K562 (cell line): ENCODE measurements at regions not wholly inside any gene's neighbourhood (a gene's known extent, or its start where the extent isn't known, plus 50 kb on each side); places are given as distances from the start of the nearest gene placed in this dataset.
A peak's percentile ranks its signal among the peaks of the same experiment; 100 is the strongest.

ENCODE experiments used
- ARID1B ChIP-seq: fragments of 450-650 bp; IDR thresholded peaks from 2 replicates; pipeline ENCODE4 v1.6.1; 2016; ENCODE audit warnings: antibody characterized with exemption, mild to moderate bottlenecking, inconsistent platforms
- BRD4 ChIP-seq: fragments of 200-600 bp; sonication (generic); IDR thresholded peaks from 2 replicates; pipeline ENCODE4 v1.6.1; 2017; ENCODE audit warnings: inconsistent platforms
- CREBBP ChIP-seq: IDR thresholded peaks from one replicate; pipeline ENCODE4 v1.6.1; 2012; ENCODE audit warnings: low read depth, mild to moderate bottlenecking, control low read depth, inconsistent platforms, low read length
- DIDO1 ChIP-seq: fragments of 450-650 bp; IDR thresholded peaks from 2 replicates; pipeline ENCODE4 v1.6.1; 2016; ENCODE audit warnings: low read depth, missing biosample characterization, missing genetic modification characterization
- EHMT2 ChIP-seq: fragments of 450-650 bp; IDR thresholded peaks from 2 replicates; pipeline ENCODE4 v1.6.1; 2018; ENCODE audit warnings: antibody characterized with exemption
- KLF6 ChIP-seq: fragments of 250-450 bp; sonication (Bioruptor Pico); IDR thresholded peaks from 2 replicates; pipeline ENCODE4 v1.4.0; 2020; ENCODE audit warnings: mild to moderate bottlenecking, moderate library complexity, borderline replicate concordance
- MIER1 ChIP-seq: fragments of 450-650 bp; IDR thresholded peaks from 2 replicates; pipeline ENCODE4 v1.6.1; 2016; ENCODE audit warnings: antibody characterized with exemption, mild to moderate bottlenecking, low read depth
- NFATC3 ChIP-seq: fragments of 450-650 bp; IDR thresholded peaks from 2 replicates; pipeline ENCODE4 v1.6.1; 2017; ENCODE audit warnings: mild to moderate bottlenecking
- NFE2L1 ChIP-seq: fragments of 450-650 bp; IDR thresholded peaks from 2 replicates; pipeline ENCODE4 v1.6.1; 2016; ENCODE audit warnings: missing genetic modification characterization, low read depth, mild to moderate bottlenecking, missing compliant biosample characterization, moderate library complexity, borderline replicate concordance
- NR2C2 ChIP-seq, 2 experiments: fragments of 200-800 bp in 1 of 2; sonication (Bioruptor generic) in 1 of 2; sonication (generic) in 1 of 2; formaldehyde crosslinking in 1 of 2; IDR thresholded peaks; 2 replicates each; pipeline versions ENCODE4 v1.6.1 to v1.8.0; 2016 to 2022; ENCODE audit warnings: mild to moderate bottlenecking in 1 of 2, missing compliant biosample characterization in 1 of 2, missing genetic modification characterization in 1 of 2, missing genetic modification reagents in 1 of 2
- PTTG1 ChIP-seq: fragments of 450-650 bp; IDR thresholded peaks from 2 replicates; pipeline ENCODE4 v1.6.1; 2016; ENCODE audit warnings: low read depth, mild to moderate bottlenecking, missing genetic modification characterization, missing compliant biosample characterization
- TAF1 ChIP-seq: IDR thresholded peaks from 2 replicates; pipeline ENCODE4 v1.6.1; 2011; ENCODE audit warnings: mild to moderate bottlenecking, low read length, moderate library complexity; ENCODE audit not compliant: insufficient read depth, control insufficient read depth, severe bottlenecking; ENCODE audit errors: extremely low read depth
- ZNF224 ChIP-seq: sonication (generic); formaldehyde crosslinking; IDR thresholded peaks from 2 replicates; pipeline ENCODE4 v1.8.0; 2022; ENCODE audit warnings: mild to moderate bottlenecking, missing genetic modification reagents
- ZNF76 ChIP-seq: fragments of 250-450 bp; sonication (Bioruptor Pico); IDR thresholded peaks from 2 replicates; pipeline ENCODE4 v1.4.0; 2020; ENCODE audit warnings: mild to moderate bottlenecking, moderate library complexity, borderline replicate concordance
- ZNF766 ChIP-seq: fragments of 200-800 bp; sonication (Bioruptor generic); conservative IDR thresholded peaks from 2 replicates; pipeline ENCODE4 v1.6.1; 2016; ENCODE audit warnings: missing genetic modification characterization, missing compliant biosample characterization
- TF ChIP-seq, protein P1 (sequence below), 3 experiments: fragments of 200-800 bp in 1 of 3; sonication (Bioruptor generic) in 1 of 3; sonication (generic) in 1 of 3; formaldehyde crosslinking in 1 of 3; IDR thresholded peaks; 2 replicates each; pipeline versions ENCODE4 v1.6.1 to v1.8.0; 2016 to 2022; ENCODE audit warnings: mild to moderate bottlenecking in 2 of 3, missing compliant biosample characterization in 2 of 3, missing genetic modification characterization in 2 of 3, missing genetic modification reagents in 1 of 3
- TF ChIP-seq, protein P2 (sequence below): fragments of 250-450 bp; sonication (Bioruptor Pico); IDR thresholded peaks from 2 replicates; pipeline ENCODE4 v1.8.0; 2021; ENCODE audit warnings: moderate library complexity, mild to moderate bottlenecking, inconsistent platforms
- TF ChIP-seq, protein P3 (sequence below), 2 experiments: fragments of 200-800 bp in 1 of 2; sonication (Bioruptor generic) in 1 of 2; sonication (generic) in 1 of 2; formaldehyde crosslinking in 1 of 2; IDR thresholded peaks in 1 of 2; conservative IDR thresholded peaks in 1 of 2; 2 replicates each; pipeline versions ENCODE4 v1.5.0 to v1.6.1; 2016 to 2020; ENCODE audit warnings: missing compliant biosample characterization in 1 of 2, missing genetic modification characterization in 1 of 2, missing genetic modification reagents in 1 of 2
- TF ChIP-seq, protein P4 (sequence below): fragments of 250-450 bp; sonication (Bioruptor Pico); IDR thresholded peaks from 2 replicates; pipeline ENCODE4 v1.8.0; 2021; ENCODE audit warnings: moderate library complexity, mild to moderate bottlenecking, inconsistent platforms
- TF ChIP-seq, protein P5 (sequence below): fragments of 450-650 bp; IDR thresholded peaks from one replicate; pipeline ENCODE4 v1.6.1; 2018; ENCODE audit warnings: mild to moderate bottlenecking, moderate library complexity; ENCODE audit not compliant: partially characterized antibody

DNA sequence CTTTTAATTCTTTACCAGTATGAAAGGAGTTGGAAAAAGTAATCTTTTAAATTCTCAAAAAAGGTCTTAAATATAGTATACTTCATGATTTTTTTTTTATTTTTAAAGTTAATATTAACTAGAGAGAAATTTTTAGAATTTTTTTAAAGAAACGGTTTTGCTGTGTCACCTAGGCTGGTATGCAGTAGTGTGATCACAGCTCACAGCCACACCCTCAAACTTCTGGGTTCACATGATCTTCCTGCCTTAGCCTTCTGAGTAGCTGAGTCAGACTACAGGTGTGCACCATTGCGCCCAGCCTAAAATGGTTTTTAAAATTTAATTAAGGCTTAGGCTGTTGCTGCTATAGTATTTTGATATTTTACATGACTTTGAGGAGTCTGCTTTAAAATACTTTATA lies 52.4 kb downstream of the TLCD4 start (continued):
- TF ChIP-seq, protein P1, sequence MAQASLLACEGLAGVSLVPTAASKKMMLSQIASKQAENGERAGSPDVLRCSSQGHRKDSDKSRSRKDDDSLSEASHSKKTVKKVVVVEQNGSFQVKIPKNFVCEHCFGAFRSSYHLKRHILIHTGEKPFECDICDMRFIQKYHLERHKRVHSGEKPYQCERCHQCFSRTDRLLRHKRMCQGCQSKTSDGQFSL (CRISPR knock-in tag; IDR thresholded peaks at IDR 0.05), result no peak
- TF ChIP-seq, protein P1 (tag; IDR thresholded peaks at IDR 0.05), result no peak
- TF ChIP-seq EHMT2 (no peak), BRD4 (no peak), ZNF766 (CRISPR knock-in tag) (no peak), PTTG1 (tag) (no peak), KLF6 (CRISPR knock-in tag) (no peak), NR2C2 (CRISPR knock-in tag; IDR thresholded peaks at IDR 0.05) (no peak), NR2C2 (tag; IDR thresholded peaks at IDR 0.05) (no peak), CREBBP (no peak), NFATC3 (no peak), TAF1 (no peak), DIDO1 (no peak), ZNF224 (CRISPR knock-in tag) (no peak), ZNF76 (no peak), MIER1 (no peak), ARID1B (peak; percentile 90), NFE2L1 (tag) (peak; percentile 54; the same call in 1 of the 2 replicates)
- TF ChIP-seq, protein P2, sequence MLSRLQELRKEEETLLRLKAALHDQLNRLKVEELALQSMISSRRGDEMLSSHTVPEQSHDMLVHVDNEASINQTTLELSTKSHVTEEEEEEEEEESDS (CRISPR knock-in tag), result no peak
- TF ChIP-seq, protein P3, sequence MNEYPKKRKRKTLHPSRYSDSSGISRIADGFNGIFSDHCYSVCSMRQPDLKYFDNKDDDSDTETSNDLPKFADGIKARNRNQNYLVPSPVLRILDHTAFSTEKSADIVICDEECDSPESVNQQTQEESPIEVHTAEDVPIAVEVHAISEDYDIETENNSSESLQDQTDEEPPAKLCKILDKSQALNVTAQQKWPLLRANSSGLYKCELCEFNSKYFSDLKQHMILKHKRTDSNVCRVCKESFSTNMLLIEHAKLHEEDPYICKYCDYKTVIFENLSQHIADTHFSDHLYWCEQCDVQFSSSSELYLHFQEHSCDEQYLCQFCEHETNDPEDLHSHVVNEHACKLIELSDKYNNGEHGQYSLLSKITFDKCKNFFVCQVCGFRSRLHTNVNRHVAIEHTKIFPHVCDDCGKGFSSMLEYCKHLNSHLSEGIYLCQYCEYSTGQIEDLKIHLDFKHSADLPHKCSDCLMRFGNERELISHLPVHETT (CRISPR knock-in tag; conservative IDR thresholded peaks at IDR 0.05 in 1 of 2, IDR thresholded peaks at IDR 0.05 in 1 of 2), result 0 out of 4 replicates have a peak, but pooled peaks of 1 of the 2 experiments have one; percentile 39
- TF ChIP-seq, protein P4, sequence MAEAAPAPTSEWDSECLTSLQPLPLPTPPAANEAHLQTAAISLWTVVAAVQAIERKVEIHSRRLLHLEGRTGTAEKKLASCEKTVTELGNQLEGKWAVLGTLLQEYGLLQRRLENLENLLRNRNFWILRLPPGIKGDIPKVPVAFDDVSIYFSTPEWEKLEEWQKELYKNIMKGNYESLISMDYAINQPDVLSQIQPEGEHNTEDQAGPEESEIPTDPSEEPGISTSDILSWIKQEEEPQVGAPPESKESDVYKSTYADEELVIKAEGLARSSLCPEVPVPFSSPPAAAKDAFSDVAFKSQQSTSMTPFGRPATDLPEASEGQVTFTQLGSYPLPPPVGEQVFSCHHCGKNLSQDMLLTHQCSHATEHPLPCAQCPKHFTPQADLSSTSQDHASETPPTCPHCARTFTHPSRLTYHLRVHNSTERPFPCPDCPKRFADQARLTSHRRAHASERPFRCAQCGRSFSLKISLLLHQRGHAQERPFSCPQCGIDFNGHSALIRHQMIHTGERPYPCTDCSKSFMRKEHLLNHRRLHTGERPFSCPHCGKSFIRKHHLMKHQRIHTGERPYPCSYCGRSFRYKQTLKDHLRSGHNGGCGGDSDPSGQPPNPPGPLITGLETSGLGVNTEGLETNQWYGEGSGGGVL, result no peak
- TF ChIP-seq, protein P5, sequence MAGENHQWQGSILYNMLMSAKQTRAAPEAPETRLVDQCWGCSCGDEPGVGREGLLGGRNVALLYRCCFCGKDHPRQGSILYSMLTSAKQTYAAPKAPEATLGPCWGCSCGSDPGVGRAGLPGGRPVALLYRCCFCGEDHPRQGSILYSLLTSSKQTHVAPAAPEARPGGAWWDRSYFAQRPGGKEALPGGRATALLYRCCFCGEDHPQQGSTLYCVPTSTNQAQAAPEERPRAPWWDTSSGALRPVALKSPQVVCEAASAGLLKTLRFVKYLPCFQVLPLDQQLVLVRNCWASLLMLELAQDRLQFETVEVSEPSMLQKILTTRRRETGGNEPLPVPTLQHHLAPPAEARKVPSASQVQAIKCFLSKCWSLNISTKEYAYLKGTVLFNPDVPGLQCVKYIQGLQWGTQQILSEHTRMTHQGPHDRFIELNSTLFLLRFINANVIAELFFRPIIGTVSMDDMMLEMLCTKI, result no peak
